CD1c-positive myeloid dendritic cell (primary cell): ENCODE measurements at regions not wholly inside any gene's neighbourhood (a gene's known extent, or its start where the extent isn't known, plus 50 kb on each side); places are given as distances from the start of the nearest gene placed in this dataset.

Experiments used
- DNase-seq: peaks from one replicate; pipeline ENCODE4 v3.0.0-alpha.2; 2016; ENCODE audit errors: extremely low spot score

DNA sequence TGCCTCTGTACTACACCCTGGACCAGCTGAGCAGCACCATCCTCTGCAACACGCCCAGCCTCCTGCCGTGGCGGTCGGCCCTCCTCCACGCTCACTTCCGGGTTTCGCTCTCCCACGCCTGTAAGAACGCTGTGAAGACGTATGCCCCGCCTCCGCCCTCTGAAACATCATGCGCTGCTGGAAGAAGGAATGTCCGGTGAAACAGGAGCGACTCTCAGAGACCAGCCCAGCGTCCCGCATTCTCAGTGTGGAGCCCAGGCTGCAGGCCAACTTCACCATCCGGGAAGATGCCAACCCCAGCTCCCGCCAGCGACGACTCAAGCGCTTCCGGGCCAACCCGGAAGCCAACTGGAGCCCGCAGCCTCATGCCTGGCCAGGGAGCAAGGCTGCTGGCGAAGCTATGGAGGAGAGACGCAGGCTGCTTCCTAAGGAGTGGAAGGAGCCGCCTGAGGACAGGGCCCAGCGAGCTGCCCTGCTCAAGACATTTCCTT, 186.1 kb upstream of the SLITRK2 start:
- no peak for DNase-seq

DNA sequence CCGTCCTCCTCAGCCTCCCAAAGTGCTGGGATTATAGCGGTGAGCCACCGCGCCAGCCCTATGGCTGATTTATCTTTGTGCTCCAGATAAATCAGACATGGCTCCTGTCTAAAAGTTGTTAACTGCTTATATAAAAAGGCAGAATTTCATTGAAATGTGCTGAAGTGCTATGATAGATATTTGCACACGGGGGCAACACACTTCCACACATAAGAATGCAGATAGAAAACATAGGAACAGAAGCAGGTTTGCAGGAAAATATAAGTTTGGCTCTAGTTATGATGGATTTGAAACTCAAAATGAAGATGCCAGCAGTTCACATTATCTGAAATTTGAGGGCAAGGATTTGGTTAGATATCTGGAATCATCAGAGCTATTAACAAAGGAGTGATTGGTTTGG, 163.1 kb upstream of the SLITRK2 start:
- DNase-seq, result no peak

DNA sequence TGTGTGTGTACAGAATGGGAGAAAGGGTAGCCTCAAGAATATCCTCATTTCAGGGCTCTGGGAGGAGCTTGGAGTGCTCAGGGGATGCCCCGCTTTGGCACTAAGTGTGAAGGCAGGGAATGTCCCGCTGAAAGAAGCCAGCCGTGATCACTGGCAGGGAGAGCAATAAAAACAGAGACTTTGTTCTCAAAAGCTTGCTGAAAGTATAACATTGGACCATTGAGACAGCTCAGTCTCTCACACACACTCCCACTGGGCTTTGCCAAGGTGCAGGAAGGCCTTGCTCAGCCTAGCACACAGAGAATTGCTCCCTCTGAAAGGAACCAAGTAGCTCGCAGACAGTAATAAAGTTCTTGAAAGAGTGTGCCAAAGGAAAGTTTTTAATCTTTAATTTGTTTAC, 143.8 kb upstream of the SLITRK2 start:
- no peak for DNase-seq

DNA sequence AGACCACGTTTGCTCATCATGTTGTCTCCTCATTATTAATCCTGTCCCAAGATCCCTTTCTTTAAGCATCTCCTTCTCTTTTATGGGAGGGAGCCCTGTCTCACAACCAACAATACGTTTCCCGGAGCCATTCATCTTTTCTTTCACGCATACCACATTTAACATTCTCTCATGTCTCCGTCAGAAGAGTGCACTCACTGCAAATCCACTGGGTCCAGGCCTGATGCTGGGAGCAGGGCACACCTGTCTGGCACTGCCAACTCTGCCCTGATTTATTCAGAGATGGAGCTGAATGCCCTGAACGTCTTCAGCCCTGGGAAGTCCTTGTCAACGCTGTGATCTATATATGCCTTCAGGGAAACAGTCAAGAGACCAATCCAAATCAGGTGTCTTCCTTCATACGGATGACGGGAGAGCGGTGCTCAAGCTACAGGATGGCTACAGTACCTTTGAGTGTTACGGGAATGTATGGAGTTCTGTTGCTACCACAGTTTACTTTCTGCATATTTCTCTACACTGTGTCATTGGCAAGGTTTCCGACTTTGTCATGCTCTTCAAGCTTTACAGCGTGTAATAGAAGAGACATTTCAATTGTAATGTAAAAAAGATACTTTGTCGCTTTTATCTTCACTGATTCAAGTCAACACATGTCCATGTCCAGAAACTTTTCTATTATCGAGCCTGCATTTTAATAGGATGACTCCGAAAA, 140.4 kb upstream of the SLITRK2 start:
- DNase-seq, result no peak

DNA sequence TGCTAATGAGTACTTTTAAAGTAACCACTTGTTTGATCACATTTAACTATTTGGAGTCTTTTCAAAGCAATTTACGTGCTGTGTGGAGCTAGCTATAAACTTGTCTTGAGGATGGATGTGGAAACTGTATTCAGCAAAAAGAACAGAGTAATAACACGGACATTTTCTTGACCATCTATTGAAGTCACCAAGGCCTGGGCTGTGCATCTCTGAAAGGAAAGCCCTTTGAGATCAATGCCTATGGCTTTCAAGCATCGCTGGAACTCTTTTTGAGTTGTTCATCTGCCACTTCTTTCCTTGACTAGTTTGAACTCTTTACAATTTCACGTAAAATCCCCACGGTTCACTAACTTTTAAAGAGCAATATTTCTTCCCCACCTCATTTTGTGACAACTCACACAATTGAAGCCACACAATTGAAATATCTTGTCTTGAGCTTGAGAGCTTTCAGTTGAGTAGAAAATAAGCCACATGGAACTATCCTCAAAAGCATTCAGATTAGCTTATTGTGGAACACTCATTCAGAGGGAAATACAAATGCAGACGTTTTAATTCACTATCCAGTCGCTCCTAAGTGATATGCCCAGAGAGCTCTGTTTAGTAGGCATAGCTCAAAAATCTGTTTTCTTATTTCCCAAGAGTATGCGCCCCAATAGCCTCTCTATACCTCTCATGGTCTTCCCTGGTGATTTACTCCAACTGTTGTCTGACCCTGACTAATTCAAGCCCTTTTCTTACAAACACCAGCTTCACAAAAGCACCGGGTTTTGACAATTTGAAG, 134.9 kb upstream of the SLITRK2 start:
- DNase-seq, result no peak

DNA sequence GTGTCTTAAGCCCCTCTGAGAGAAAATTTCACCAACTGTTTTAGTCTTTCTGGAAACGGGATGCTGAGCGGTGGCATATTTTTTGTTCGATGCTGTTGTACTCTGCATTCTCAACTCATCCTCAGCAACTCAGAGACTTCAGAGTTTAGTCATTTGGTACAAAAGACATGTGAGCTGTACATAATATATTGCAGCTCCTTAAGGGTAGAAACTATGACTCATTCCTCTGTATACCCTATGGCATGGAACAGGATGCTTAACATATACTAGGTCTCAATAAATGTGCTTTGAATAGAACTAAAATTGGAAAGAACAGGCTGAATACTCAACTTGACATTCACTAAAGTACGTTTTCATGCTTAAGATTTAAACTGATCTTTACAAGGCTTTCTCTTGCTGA, 130.5 kb upstream of the SLITRK2 start:
- no peak for DNase-seq

DNA sequence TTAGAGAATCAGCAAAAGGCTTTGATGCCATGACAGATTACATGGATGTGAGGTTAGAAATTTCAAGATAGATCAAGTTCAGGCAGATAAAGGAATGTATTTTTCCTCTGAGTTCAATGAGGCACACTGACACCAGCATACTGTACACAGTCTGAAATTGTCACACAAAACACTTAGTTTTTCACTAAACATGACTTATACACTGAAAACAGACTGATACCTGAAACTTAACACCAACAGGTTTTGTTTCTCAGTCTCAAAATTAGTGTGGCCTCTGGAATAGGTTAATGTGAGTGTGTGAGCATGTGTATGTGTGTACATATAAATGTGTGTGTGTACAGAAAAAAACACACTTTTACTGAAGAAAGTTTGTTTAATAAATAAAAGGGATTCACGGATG, 129.9 kb upstream of the SLITRK2 start:
- no peak for DNase-seq

DNA sequence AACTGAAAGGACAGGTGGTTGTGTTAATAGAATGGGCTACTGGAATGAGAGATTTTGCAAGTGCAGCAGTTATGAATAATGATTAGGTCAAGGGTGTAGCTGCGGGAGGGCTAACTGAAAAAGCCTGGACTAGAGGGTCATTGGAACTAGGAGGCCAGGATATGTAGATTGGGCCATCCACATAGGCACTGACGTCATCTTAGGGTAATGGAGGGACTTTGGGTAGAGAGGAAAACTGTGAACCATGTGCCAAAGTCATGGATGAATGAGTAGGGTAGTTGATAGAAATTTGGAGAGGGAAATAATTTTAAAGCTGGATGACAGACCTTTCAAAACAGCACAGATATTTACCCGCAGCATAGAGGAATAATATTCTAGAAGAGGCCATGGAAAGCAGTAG, 123.6 kb upstream of the SLITRK2 start:
- DNase-seq, result no peak

DNA sequence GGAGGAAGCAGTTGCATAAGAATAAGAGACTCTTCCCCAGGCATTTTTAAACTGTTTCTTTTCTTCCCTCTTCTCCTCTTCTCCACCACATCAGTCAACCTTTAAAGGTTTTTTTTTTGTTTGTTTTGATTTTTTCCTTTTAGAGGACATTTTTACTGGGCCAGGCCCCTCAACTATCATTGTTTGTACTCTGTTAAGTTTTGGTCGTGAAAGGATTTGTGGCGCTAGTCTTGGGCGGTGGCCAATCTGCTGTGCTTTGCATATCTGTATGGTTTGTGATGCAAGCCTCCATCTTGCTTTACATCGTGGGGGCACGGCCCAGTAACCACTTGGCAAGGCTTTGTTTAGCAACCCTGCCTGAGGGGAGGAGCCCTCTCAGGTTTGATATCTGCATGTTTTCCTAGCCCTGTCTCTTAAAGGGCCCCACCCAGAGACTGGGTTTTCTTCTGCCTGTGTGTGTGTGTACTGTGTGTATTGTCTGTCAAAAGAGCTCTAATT, 101.9 kb upstream of the SLITRK2 start:
- no peak for DNase-seq

DNA sequence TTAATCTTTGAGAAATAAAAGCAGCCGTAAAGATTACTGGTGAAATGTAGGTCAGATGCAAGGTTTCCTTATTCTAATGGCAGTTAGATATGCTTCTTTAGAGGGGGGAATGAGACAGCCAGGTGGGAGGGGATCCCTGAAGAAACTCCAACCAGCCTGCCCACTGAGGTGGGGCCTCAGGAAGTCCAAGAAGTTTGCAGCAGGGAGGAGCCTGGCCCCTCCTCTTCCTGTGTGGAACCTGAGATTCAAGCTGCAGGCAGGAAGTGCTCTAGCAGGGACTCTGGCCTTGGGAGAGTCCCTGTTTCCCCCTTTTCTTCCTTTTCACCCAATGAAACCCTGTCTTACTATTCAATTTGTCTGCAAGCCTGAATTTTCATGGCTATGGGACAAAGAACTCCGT, 101.4 kb upstream of the SLITRK2 start:
- DNase-seq, result no peak

DNA sequence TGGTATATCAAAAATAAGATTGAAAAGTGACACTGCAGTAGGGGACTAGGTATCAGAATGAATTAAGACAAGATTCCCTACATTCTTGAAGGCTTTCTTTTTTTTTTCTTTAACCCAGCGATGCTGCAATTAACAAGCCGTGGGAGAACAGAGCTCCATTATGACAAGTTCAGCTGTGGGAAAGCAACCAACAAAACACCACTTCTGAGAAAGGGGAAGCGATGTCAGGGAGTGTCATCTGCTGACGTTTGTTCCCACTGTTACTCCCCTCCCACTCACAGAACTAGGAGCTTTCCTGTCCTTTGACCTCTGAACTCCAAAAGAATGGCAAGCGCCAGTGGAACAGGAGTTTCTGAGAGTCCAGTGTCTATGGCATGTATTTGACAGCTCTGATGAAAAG, 90.2 kb upstream of the SLITRK2 start:
- DNase-seq, result no peak

DNA sequence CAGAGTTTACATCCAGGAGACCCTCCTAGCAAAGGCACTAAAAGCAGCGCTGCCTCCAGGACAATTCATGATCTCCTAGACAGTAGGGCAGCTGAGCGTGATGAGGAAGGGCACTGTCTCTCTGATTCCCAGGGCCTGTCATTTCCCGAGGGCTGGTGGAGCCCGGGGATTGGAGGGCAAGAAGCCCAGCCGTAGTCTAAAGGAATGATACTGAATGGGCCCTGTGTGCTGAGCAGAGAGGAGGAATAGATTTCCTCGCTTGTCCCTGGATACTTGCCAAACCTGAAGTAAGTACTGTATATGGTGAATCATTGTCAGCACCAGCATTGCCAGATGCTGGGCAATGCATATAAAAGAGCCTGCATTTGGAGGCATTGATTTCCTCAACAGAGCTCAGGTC, 88.0 kb upstream of the SLITRK2 start:
- DNase-seq, result no peak

DNA sequence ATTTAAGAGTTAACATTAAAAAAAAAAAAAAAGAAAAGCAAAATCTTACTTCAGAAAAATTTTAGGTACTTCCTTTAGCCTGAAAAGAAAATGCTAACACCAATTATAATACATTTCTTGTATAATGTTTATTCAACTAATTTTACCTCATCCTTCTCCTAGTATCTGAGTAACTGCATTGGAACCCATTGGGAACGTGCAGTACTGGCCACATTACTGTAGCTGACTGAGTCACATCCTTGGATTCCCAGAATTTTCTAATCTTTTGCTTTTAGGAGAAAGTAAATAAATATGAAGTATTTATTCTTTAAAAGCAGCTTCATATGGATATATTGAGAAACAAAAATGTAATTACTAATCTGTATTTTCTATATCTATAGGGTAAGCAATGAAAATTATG, 82.6 kb upstream of the SLITRK2 start:
- DNase-seq, result no peak

DNA sequence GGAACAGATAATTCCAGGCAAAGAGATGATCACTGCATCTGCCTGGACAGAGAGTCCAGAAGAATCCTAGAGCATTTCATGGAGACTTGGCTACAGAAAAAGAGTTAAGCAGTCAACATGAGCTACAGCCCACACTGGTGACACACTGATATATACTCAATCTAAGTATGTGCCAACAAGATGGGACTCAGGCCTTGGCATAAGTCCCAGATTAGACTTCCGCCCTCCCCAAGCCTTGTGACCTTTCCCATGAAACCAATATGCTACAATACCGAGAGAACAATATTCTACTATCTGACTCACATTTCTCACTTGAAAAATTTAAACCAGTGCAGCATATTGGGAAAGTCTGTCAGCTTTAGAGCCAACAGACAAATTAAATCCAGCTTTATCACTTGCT, 65.7 kb upstream of the SLITRK2 start:
- no peak for DNase-seq
